Progenitor cell of endocrine pancreas (in vitro differentiated cells): ENCODE measurements at regions not wholly inside any gene's neighbourhood (a gene's known extent, or its start where the extent isn't known, plus 50 kb on each side); places are given as distances from the start of the nearest gene placed in this dataset.
"Not testable (repeated sequence)": the region's sequence is repeated elsewhere in the genome, so short reads cannot be mapped to it uniquely, and the experiment has no call there.

Experiments used
- DNase-seq: peaks from one replicate; pipeline ENCODE4 v3.0.0; 2021; ENCODE audit warnings: low spot score; ENCODE audit not compliant: unreplicated experiment
- H3K27ac Mint-ChIP-seq: 2 replicates; pipeline ENCODE4 v1.8.0; 2021; ENCODE audit warnings: mild to moderate bottlenecking, moderate library complexity, mixed read lengths
- H3K27me3 Mint-ChIP-seq: 2 replicates; pipeline ENCODE4 v1.8.0; 2021; ENCODE audit warnings: mixed read lengths
- H3K36me3 Mint-ChIP-seq: 2 replicates; pipeline ENCODE4 v1.8.0; 2022; ENCODE audit warnings: mixed read lengths; ENCODE audit not compliant: insufficient read depth
- H3K4me1 Mint-ChIP-seq: 2 replicates; pipeline ENCODE4 v1.8.0; 2021; ENCODE audit warnings: low read depth, mixed read lengths
- H3K4me3 Mint-ChIP-seq: 2 replicates; pipeline ENCODE4 v1.8.0; 2021; ENCODE audit warnings: low read depth, mild to moderate bottlenecking, moderate library complexity, mixed read lengths
- H3K9me3 Mint-ChIP-seq: 2 replicates; pipeline ENCODE4 v1.8.0; 2021; ENCODE audit warnings: low read depth, mixed read lengths
- CTCF ChIP-seq: fragments of 200-600 bp; sonication (generic); IDR thresholded peaks from one replicate; pipeline ENCODE4 v1.5.0; 2021; ENCODE audit warnings: antibody characterized with exemption, mild to moderate bottlenecking; ENCODE audit not compliant: unreplicated experiment

GRCh38 chr17:27203241-27203640, 90.7 kb upstream of the WSB1 start:
- Mint-ChIP-seq H3K4me1 (no peaks in the 10 kb centered on the region), H3K36me3 (no peaks in the 10 kb centered on the region), H3K9me3 (peaks cover 34% of the 10 kb centered on the region), H3K4me3 (no peak overlapping the region), H3K27ac (no peak overlapping the region), H3K27me3 (no peaks in the 10 kb centered on the region)
- DNase-seq = no peak
- TF ChIP-seq CTCF = no peak

GRCh38 chr17:27206447-27206846, 87.5 kb upstream of the WSB1 start:
- H3K4me3 Mint-ChIP-seq = no peak overlapping the region
- H3K27ac Mint-ChIP-seq = no peak overlapping the region
- H3K27me3 Mint-ChIP-seq = no peaks in the 10 kb centered on the region
- H3K36me3 Mint-ChIP-seq = no peaks in the 10 kb centered on the region
- H3K9me3 Mint-ChIP-seq = peaks cover 22% of the 10 kb centered on the region
- no peak for DNase-seq
- no peak for TF ChIP-seq CTCF
- H3K4me1 Mint-ChIP-seq = no peaks in the 10 kb centered on the region

- DNase-seq = no peak
- no peaks in the 10 kb centered on the region for H3K27me3 Mint-ChIP-seq
- peaks cover 20% of the 10 kb centered on the region for H3K9me3 Mint-ChIP-seq
- no peaks in the 10 kb centered on the region for H3K36me3 Mint-ChIP-seq
- no peaks in the 10 kb centered on the region for H3K4me1 Mint-ChIP-seq
- H3K27ac Mint-ChIP-seq = no peak overlapping the region
- H3K4me3 Mint-ChIP-seq = no peak overlapping the region
- TF ChIP-seq CTCF = no peak
These were observed 86.8 kb upstream of the WSB1 start for GRCh38 chr17:27207073-27207513.

- H3K27ac Mint-ChIP-seq, H3K27me3 Mint-ChIP-seq, H3K4me1 Mint-ChIP-seq, DNase-seq, H3K36me3 Mint-ChIP-seq, H3K4me3 Mint-ChIP-seq: not testable (repeated sequence)
- H3K9me3 Mint-ChIP-seq = peaks cover 22% of the 10 kb centered on the region
These were observed 85.5 kb upstream of the WSB1 start for GRCh38 chr17:27208370-27208769.

- Mint-ChIP-seq H3K27me3 (no peaks in the 10 kb centered on the region), H3K4me1 (no peaks in the 10 kb centered on the region), H3K4me3 (no peak overlapping the region), H3K9me3 (peaks cover 28% of the 10 kb centered on the region), H3K27ac (no peak overlapping the region), H3K36me3 (peaks cover 2% of the 10 kb centered on the region)
- no peak for DNase-seq
- no peak for TF ChIP-seq CTCF
These were observed 84.6 kb upstream of the WSB1 start for GRCh38 chr17:27209316-27209715.

GRCh38 chr17:27210809-27211208, 83.1 kb upstream of the WSB1 start:
- H3K4me3 Mint-ChIP-seq, H3K27me3 Mint-ChIP-seq, H3K36me3 Mint-ChIP-seq, H3K4me1 Mint-ChIP-seq, DNase-seq, H3K27ac Mint-ChIP-seq: not testable (repeated sequence)
- H3K9me3 Mint-ChIP-seq = peaks cover 41% of the 10 kb centered on the region
